ENCODE measurements at regions not wholly inside any gene's neighbourhood (a gene's known extent, or its start where the extent isn't known, plus 50 kb on each side); places are given as distances from the start of the nearest gene placed in this dataset.

DNA sequence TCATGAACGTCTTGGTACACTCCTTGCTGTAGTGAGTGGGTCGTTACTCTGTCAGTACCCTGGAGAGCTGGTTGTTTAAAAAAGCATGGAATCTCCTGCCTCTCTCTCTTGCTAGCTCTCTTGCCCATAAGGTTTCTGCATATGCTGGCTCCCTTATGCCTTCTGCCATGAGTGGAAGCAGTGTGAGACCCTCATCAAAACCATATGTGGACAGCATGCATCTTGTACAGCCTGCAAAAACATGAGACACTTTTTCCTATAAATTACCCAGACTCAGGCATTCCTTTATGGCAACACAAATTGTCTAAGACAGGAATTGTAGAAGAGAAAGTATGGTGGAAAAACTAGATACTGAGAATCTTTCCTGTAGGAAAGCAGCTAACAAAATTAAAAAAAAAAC, 516.3 kb downstream of the SLITRK6 start:
- ATAC-seq: no peak

- no peak for ATAC-seq
Observed at GRCh38 chr13:85278851-85279250, 520.4 kb downstream of the SLITRK6 start.

GRCh38 chr13:85277748-85278147, 521.5 kb downstream of the SLITRK6 start:
- no peak for ATAC-seq

GRCh38 chr13:85266771-85267170, 532.4 kb downstream of the SLITRK6 start:
- no peak for ATAC-seq

GRCh38 chr13:85266331-85266730, 532.9 kb downstream of the SLITRK6 start:
- no peak for ATAC-seq

GRCh38 chr13:85265296-85265695, 533.9 kb downstream of the SLITRK6 start:
- ATAC-seq: no peak

GRCh38 chr13:85262499-85262898, 536.7 kb downstream of the SLITRK6 start:
- ATAC-seq: no peak

GRCh38 chr13:85261757-85262346, 537.4 kb downstream of the SLITRK6 start:
- ATAC-seq: no peak

DNA sequence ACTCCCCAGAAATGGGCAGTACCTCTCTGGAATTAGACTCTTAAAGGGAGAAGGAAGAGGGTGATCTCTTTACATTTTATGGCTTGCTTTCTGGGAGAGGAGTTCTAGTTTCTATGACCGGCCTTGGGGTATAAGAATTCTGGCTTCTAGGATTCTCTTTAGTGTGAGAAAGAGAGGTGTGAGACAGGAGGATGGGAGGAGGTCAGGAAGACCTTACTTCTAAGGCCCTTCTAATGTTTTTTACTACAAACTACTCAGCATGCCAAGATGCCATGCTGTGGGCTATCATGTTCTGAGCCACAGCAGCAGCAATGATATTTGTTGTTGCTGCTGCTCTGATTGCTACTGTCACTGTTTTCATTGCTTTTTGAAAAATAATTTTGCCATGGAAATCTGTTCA, 538.3 kb downstream of the SLITRK6 start:
- ATAC-seq: no peak

DNA sequence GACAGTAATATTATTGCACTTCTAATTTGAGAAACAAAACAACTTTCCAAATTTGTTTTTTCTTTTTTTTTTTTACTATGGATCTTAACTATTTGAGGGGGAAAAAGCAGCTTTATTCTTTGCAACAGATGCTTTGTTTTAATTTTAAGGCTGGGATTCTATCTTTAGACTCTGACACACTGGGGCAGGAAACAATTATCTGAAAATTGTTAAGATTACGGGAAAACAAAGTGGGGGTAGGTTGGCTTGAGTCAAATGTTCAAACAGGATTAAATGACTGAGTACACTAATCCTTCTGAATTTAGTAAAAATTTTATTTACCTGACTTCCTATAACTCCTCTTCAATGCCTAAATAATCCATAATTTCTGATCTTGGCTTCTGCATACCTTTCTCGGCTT, 543.2 kb downstream of the SLITRK6 start:
- ATAC-seq: no peak

- ATAC-seq: no peak
Observed at GRCh38 chr13:85254641-85255040, 544.6 kb downstream of the SLITRK6 start.

DNA sequence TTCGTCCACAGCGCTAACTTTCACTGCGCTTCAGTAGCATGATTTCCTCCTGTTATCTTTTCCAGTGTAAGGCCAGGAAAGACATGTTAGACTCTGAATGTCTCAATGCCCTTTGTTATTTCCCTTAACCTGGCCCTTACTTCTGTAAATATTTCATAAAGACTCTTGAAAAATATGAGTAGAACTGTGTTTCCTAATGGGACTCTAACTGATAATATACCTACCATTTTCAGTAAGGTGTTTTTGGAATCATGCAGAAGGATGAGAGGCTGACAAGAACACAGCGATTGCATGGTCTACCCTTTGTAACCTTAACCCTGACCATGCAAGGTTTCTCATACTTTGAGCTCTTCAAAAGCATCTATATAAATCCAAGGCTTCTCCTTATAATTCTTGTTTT, 550.1 kb downstream of the SLITRK6 start:
- ATAC-seq: no peak

GRCh38 chr13:85247780-85248179, 551.4 kb downstream of the SLITRK6 start:
- ATAC-seq: no peak

GRCh38 chr13:85243831-85244230, 555.4 kb downstream of the SLITRK6 start:
- ATAC-seq: no peak

- no peak for ATAC-seq
Observed at GRCh38 chr13:85241060-85241459, 558.2 kb downstream of the SLITRK6 start.

- ATAC-seq: peak; percentile 70
Observed at GRCh38 chr13:85236413-85236812, 562.8 kb downstream of the SLITRK6 start.

DNA sequence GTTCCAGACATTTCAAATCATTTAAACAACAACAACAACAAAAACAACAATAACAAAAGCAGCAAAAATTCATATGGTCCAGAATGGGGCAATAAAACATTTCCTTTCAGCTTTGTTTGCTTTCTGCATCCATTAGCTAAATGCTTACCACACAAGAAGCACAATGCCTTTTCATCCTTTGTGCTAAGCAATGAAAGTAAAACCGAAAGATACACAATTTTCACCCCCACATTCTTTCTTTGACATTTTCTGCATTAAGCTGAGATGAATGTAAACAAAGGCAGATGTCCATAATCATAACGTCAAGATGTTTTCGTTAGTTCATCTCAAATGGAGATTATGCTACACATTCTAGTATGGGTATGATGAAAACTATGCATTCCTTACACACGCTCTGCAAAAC, 568.5 kb downstream of the SLITRK6 start:
- ATAC-seq: no peak

- no peak for ATAC-seq
Observed at GRCh38 chr13:85228692-85229091, 570.5 kb downstream of the SLITRK6 start.

GRCh38 chr13:85223883-85224656, 575.1 kb downstream of the SLITRK6 start:
- no peak for ATAC-seq

DNA sequence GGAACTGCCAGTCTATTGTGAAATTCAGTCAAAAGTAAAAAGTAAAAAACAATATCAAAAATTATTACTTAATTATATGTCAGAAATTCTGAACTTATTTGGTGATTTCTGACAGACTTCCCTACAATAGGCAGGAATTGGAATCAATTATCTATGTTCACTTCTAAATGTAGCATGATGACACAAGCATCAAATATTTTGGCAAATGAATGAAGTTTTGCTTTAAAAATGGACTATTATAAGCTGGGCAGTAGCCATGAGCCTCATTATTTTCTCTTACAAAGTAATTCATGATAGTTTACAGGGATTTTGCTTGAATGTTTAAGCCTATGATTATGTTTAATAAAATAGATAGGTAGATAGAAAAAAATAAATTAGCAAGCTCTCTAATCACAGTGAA, 582.6 kb downstream of the SLITRK6 start:
- ATAC-seq: no peak

DNA sequence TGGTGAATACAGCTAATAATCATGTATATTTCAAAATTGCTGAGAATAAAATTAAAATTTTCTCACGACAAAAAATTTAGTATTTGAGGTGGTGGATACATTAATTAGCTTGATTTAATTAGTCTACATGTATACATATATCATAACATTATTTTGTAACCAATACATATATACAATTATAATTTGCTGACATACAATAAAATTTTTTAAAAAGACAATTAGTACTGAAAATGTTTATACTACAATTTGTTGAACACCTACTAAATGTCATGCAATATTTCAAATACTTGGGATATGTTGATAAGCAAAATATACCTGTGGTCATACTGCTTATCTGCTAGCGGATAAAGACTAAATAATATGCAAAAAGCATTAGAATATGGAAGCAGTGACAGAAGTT, 586.5 kb downstream of the SLITRK6 start:
- ATAC-seq: no peak

- ATAC-seq: no peak
Observed at GRCh38 chr13:85204668-85205344, 594.4 kb downstream of the SLITRK6 start.

- no peak for ATAC-seq
Observed at GRCh38 chr13:85197431-85197830, 601.8 kb downstream of the SLITRK6 start.

DNA sequence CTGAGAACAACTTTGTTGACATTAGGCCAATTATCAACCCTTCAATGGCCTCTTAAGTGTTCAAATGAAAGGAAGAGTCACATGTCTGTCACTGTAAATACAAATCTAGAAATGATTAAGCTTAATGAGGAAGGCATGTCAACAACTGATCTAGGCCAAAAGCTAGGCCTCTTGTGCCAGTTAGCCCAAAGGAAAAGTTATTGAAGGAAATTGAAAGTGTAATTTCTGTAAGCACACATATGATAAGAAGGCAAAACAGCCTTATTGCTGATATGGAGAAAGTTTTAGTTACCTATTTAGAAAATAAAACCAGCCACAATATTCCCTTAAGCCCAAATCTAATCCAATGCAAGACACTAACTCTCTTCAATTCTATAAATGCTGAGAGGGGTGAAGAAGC, 604.7 kb downstream of the SLITRK6 start:
- no peak for ATAC-seq
